ENCODE measurements at regions not wholly inside any gene's neighbourhood (a gene's known extent, or its start where the extent isn't known, plus 50 kb on each side); places are given as distances from the start of the nearest gene placed in this dataset.

GRCh38 chr5:139733698-139734538 is 61.7 kb upstream of the PSD2 start:
- no peak for DNase-seq

DNA sequence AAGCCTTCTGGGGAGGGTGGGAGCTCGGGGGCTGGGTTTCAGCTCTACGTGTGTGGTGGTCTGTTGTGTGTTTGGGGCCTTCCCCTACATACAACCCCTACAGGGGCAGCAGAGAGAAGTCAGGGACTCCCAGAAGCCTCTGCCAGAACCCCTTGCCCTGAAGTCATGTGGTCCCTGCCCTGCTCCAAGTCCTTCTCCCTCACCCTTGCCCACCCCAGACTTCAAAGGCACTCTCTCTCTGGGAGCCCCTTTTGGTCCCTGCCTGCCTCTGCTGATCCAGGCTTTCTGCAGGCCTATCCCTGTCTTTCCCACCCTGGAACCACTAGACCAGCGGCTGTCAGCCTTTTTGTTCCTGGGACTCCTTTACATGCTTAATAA is 61.1 kb upstream of the PSD2 start:
- no peak for DNase-seq

- no peak for DNase-seq
Observed at GRCh38 chr5:139738193-139739149, 57.1 kb upstream of the PSD2 start.

DNA sequence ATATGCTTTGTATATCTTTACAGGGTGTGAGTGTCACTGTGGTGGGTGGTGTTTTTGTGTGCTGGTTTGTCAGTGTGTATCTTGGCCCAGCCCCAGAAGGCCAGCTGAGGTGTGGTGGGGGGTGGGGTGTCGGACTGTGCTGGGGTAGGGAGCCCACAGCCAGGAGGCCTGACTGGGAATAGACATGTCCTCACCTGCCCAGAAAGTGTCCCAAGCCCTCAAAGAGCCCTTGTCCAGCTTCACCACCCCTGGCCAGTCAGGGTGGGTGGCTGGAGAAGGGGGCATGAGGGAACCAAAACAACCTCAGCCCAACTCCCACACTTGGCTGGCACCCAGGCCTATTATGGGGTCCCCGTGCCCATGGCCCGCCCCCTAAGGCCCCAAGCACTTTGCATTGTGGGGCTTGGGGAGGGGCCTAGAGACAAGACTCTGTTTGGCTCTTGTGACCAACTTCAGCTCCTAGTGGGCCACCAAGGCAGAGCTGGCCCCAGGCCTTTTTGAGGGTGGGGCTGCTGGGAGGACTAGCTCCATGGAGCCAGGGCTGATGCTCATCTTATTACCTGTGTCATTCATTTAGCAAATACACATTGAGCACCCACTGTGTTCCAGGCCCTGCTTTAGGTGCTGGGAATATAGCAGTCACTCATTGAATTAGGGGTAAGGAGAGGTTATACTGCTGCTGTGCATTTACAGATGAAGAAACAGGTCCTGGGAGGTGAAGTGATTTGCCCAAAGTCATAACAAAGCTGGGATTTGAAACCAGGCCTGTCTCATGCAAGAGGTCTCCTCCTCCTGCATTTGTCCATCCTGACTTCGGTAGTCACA is 56.2 kb upstream of the PSD2 start:
- no peak for DNase-seq

GRCh38 chr5:139740138-139740991 is 55.2 kb upstream of the PSD2 start:
- no peak for DNase-seq

- DNase-seq, result no peak
Observed at GRCh38 chr5:139740992-139741672, 54.5 kb upstream of the PSD2 start.

DNA sequence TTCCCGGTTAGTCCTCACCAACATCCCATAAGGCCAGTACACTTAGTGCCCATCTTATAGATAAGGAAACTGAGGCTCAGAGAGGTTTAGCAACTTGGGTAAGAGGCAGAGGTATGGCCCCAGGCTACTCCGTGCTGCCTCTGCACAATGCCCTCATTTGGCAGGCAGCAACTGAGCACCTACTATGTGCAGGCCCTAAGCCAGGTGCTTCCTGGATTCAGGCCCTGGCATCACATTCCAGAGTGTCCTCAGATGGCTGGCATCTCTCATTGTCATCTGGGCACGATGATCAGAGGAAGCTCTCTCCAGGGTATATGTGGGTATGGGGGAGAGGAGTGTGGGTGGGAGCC is 53.8 kb upstream of the PSD2 start:
- no peak for DNase-seq

GRCh38 chr5:139742173-139742903 is 53.3 kb upstream of the PSD2 start:
- no peak for DNase-seq

GRCh38 chr5:139743001-139743771 is 52.4 kb upstream of the PSD2 start:
- DNase-seq, result no peak

GRCh38 chr5:139743804-139744203 is 51.8 kb upstream of the PSD2 start:
- no peak for DNase-seq

GRCh38 chr5:139744471-139745131 is 51.0 kb upstream of the PSD2 start:
- no peak for DNase-seq

GRCh38 chr5:139745132-139745799 is 50.3 kb upstream of the PSD2 start:
- no peak for DNase-seq

DNA sequence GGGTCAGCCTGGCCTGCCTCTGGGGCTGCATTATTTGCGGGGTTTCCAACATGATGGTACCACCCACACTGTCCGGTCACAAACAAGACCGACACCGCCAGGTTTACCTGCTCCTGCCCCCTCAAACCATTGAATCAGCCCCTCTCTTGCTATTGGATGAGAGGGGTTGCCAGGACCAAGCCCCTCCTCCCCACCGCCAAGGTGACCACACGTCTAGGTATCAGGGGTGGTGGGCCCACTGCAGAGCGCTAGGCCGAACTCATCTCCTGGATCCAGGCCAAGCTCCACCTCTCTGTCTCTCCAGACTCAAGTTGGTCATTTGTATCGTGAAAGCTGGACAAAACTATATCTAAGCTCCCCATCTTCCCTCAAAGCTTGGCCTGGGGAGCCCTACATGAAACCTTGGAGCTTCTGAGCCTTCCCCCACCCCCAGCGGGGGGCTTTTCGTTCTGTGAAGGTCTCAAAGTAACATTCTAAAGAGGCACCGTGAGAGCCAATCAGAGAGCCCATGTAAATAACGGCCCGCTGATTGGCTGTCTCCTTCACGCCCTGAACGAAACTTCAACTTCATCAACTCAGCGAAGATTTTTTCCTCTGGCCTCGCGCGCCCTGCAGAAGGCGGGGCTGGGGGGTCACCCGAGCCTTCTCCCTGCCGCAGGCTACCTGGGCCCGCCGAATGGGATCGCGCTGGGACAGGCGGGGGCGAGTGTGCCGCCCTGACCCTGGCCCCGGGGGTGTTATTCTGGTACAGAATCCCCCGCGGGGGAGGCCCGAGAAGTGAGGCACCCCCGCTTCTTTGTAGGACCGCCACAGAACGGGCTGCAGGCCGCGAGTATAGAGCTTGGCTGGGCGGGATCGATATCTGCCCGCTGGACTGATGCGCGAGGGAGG is 49.6 kb upstream of the PSD2 start:
- DNase-seq, result peak; percentile 63

Data from CD4-positive, alpha-beta T cell treated with Interleukin-21 for 1 hour (primary cell).